ENCODE measurements at regions not wholly inside any gene's neighbourhood (a gene's known extent, or its start where the extent isn't known, plus 50 kb on each side); places are given as distances from the start of the nearest gene placed in this dataset.
"Not testable (repeated sequence)": the region's sequence is repeated elsewhere in the genome, so short reads cannot be mapped to it uniquely, and the experiment has no call there.

DNA sequence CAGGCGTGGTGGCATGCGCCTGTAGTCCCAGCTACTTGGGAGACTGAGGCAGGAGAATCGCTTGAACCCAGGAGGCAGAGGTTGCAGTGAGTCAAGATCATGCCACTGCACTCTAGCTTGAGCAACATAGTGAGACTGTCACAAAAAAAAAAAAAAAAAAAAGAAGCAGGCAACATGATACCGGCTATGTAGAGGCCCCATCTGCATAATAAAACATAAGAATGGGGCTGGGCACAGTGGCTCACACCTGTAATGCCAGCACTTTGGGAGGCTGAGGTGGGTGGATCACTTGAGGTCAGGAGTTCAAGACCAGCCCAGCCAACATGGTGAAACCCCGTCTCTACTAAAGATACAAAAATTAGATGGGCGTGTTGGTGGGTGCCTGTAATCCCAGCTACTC lies 304.7 kb downstream of the GJA1 start:
- H3K27me3 Mint-ChIP-seq; H3K36me3 Mint-ChIP-seq (ENCODE audit: low read depth); H3K4me3 Mint-ChIP-seq; H3K9me3 Mint-ChIP-seq; ATAC-seq (replicated peaks); H3K4me1 Mint-ChIP-seq; H3K27ac Mint-ChIP-seq: not testable (repeated sequence)

DNA sequence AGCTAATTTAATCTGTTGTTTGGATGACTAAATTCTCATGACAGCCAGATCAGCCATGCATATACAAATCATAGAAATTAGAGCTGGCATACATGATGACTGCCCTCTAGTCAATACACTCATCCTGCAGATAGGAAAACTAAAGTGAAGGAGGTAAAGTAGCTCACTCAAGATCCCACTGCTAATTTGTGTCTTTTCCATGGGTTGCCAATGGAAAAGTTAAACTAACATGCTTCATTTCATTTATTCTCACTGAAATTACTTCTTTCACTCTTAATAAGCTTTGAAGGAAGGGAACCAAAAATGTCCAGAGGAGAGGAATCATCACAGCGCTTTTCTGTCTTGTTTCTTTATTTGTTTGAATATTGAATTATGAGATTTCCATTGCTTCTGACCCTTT lies 308.2 kb downstream of the GJA1 start:
- no peak for ATAC-seq (replicated peaks)
- Mint-ChIP-seq H3K4me1 (no peaks in the 10 kb centered on the region), H3K4me3 (no peak overlapping the region), H3K9me3 (no peaks in the 10 kb centered on the region), H3K27ac (no peak overlapping the region), H3K27me3 (no peaks in the 10 kb centered on the region), H3K36me3 (ENCODE audit: low read depth) (no peaks in the 10 kb centered on the region)

DNA sequence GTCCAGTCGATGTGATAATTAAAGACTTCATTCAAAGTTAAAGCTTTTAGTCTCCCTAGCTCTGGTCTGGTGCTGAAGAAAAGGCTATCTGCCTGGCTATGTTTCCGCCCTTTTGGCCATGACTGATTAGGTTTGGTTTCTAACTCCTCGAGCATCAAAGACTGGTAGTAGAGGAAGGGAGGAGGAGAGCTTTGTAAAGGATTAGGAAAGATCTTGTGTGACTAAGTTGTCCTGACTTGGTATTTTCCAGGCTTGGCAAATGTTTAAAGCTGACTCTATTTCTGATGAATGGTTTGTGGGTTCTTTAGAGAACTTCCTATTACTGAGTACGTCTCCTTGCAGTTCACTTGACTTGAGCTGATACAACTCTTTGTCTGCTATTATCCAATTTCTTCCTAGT lies 312.9 kb downstream of the GJA1 start:
- no peak overlapping the region for H3K4me3 Mint-ChIP-seq
- no peaks in the 10 kb centered on the region for H3K9me3 Mint-ChIP-seq
- ATAC-seq (replicated peaks), result no peak
- H3K36me3 Mint-ChIP-seq (ENCODE audit: low read depth), result no peaks in the 10 kb centered on the region
- no peaks in the 10 kb centered on the region for H3K27me3 Mint-ChIP-seq
- no peaks in the 10 kb centered on the region for H3K4me1 Mint-ChIP-seq
- H3K27ac Mint-ChIP-seq, result no peak overlapping the region

DNA sequence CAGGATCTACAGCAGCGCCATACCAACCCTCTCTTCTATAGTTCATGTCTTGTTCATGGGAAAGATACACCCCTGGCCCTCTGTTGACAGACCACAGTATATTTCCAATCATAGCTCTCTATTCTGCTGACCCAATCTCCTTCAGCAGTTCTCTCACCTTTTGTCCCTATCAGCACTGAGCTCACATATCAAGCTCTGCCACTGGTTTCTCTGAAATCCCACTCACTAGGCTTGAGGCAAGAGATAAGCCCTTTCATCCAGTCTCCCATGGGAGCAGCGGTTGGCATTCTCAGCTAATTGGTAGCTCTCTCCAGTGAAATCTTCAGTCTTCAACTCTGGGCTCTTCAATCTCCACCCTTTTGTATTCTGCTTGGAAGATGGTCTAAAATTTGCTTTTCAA lies 313.4 kb downstream of the GJA1 start:
- H3K36me3 Mint-ChIP-seq (ENCODE audit: low read depth), result no peaks in the 10 kb centered on the region
- no peak for ATAC-seq (replicated peaks)
- H3K4me3 Mint-ChIP-seq, result no peak overlapping the region
- no peaks in the 10 kb centered on the region for H3K9me3 Mint-ChIP-seq
- no peak overlapping the region for H3K27ac Mint-ChIP-seq
- no peaks in the 10 kb centered on the region for H3K4me1 Mint-ChIP-seq
- no peaks in the 10 kb centered on the region for H3K27me3 Mint-ChIP-seq

DNA sequence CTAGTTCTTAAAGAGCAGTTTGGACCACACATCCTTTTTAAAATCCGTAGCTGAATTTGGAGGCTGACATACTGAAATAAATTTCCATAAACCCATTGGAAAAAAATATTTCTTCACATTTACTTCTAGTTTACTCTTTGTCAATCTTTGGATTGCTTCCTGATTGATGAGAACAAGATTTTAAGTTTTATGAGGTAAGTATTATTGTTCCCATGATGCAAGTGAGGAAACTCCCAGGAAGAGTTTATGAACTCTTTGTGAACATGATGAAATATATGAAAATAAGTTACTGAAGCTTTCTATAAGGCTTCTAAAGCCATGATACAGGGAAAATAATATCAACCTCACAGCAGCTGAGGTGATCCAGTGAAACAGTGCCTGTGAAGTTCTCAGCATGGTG lies 320.0 kb downstream of the GJA1 start:
- Mint-ChIP-seq H3K4me1 (no peaks in the 10 kb centered on the region), H3K36me3 (ENCODE audit: low read depth) (no peaks in the 10 kb centered on the region), H3K27me3 (no peaks in the 10 kb centered on the region), H3K9me3 (no peaks in the 10 kb centered on the region), H3K4me3 (no peak overlapping the region), H3K27ac (no peak overlapping the region)
- ATAC-seq (replicated peaks), result no peak

DNA sequence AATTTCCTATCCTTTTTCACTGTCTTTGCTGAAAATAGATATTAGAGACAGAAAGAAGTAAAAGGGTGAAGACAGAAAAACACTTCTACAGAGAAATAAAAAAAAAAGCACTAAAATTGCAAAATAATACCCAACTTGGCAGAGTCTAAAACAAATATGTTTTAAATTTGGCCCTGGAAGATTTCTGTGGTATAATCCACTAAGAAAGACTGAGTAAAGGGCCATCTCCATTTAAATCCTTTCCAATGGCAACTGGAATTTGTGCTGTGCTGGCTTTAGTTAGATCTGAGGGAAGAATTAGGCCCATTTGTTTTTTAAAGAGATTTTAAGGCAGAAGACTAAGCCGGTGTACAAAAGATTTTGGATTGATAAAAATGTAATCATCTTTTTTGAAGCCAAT lies 321.2 kb downstream of the GJA1 start:
- Mint-ChIP-seq H3K36me3 (ENCODE audit: low read depth) (no peaks in the 10 kb centered on the region), H3K4me1 (no peaks in the 10 kb centered on the region), H3K4me3 (no peak overlapping the region), H3K9me3 (peaks cover 2% of the 10 kb centered on the region), H3K27ac (no peak overlapping the region), H3K27me3 (no peaks in the 10 kb centered on the region)
- no peak for ATAC-seq (replicated peaks)

DNA sequence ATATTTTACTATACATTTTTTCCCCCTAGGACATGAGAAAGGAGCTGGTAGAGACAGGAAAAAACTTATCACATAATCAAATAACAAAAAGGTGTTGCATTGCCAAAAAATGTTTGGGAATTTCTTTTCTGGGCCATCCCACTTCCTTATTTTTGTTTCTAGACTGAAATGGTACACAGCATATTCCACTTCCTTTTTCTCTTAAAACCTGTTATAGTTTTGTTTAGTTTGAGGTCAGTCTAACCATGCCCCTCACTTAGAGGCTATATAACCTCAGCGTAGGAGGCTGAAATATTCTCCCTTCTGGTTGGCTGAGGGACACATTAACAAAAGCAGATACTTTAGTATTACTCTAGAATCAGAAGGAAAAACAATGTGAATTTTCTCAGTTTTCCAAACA lies 323.9 kb downstream of the GJA1 start:
- Mint-ChIP-seq H3K4me1 (no peaks in the 10 kb centered on the region), H3K4me3 (no peak overlapping the region), H3K27ac (no peak overlapping the region), H3K9me3 (peaks cover 5% of the 10 kb centered on the region), H3K27me3 (no peaks in the 10 kb centered on the region), H3K36me3 (ENCODE audit: low read depth) (no peaks in the 10 kb centered on the region)
- ATAC-seq (replicated peaks), result no peak

DNA sequence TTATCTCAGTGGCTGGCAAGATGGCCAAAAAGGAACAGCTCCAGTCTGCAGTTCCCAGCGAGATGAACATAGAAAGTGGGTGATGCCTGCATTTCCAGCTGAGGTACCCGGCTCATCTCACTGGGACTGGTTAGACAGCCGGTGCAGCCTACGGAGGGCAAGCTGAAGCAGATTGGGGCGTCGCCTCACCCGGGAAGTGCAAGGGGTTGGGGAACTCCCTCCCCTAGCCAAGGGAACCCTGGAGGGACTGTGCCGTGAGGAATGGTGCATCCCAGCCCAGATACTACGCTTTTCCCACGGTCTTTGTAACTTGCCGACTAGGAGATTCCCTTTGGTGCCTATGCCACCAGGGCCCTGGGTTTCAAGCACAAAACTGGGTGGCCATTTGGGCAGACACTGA lies 324.7 kb downstream of the GJA1 start:
- H3K27ac Mint-ChIP-seq, result no peak overlapping the region
- H3K27me3 Mint-ChIP-seq, result no peaks in the 10 kb centered on the region
- H3K9me3 Mint-ChIP-seq, result peaks cover 10% of the 10 kb centered on the region
- no peaks in the 10 kb centered on the region for H3K4me1 Mint-ChIP-seq
- H3K36me3 Mint-ChIP-seq (ENCODE audit: low read depth), result no peaks in the 10 kb centered on the region
- no peak overlapping the region for H3K4me3 Mint-ChIP-seq
- ATAC-seq (replicated peaks), result no peak

DNA sequence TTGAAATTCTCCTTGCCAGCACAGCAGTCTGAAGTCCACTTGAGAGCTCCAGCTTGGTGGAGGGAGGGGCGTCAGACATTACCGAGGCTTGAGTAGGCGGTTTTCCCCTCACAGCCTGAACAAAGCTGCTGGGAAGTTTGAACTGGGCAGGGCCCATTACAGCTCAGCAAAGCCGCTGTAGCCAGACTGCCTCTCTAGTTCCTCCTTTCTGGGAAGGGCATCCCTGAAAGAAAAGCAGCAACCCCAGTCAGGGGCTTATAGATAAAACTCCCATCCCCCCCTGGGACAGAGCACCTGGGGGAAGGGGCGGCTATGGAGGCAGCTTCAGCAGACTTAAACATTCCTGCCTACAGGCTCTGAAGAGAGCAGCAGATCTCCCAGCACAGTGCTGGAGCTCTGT lies 325.3 kb downstream of the GJA1 start:
- H3K27ac Mint-ChIP-seq, result no peak overlapping the region
- H3K4me1 Mint-ChIP-seq, result no peaks in the 10 kb centered on the region
- peaks cover 10% of the 10 kb centered on the region for H3K9me3 Mint-ChIP-seq
- no peak for ATAC-seq (replicated peaks)
- no peaks in the 10 kb centered on the region for H3K36me3 Mint-ChIP-seq (ENCODE audit: low read depth)
- H3K4me3 Mint-ChIP-seq, result no peak overlapping the region
- no peaks in the 10 kb centered on the region for H3K27me3 Mint-ChIP-seq

DNA sequence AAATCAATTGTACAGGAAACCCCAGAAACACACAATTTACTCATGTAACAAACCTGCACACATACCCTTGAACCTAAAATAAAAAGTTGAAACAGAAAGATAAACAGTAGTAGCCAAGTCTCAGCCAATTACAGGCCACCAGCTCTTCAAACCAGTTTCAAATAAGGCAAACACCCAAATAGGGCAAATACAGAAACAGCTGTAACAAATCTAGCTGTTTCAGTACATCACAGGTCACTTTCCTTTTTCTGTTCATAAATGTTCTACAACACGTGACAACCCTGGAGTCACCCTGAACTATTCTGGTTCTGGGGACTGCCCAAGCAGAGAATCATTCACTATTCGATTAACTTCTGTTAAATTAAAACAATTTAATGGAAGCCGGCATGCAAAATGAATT lies 329.0 kb downstream of the GJA1 start:
- H3K4me1 Mint-ChIP-seq, result no peaks in the 10 kb centered on the region
- H3K36me3 Mint-ChIP-seq (ENCODE audit: low read depth), result no peaks in the 10 kb centered on the region
- no peak for ATAC-seq (replicated peaks)
- H3K9me3 Mint-ChIP-seq, result peaks cover 10% of the 10 kb centered on the region
- H3K4me3 Mint-ChIP-seq, result no peak overlapping the region
- no peak overlapping the region for H3K27ac Mint-ChIP-seq
- H3K27me3 Mint-ChIP-seq, result no peaks in the 10 kb centered on the region

DNA sequence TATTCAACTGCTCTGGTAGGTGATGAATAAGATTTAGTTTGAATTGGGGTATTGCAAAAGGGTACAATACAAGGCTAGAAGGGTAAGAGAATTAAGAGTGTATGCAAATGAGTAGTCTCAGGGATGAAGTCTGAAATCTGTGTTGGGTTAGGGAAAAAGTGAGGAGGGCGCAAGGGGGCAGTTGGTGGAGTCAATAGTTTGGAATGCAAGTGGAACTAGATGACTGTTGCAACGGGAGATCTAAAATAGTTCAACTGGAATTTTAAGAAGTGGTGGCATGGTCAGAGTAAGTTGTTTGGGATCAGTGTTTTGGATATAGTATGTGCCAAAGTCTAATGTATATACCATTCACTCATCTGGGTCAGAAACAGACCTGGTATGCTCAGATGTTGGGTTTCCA lies 329.6 kb downstream of the GJA1 start:
- ATAC-seq (replicated peaks), result no peak
- Mint-ChIP-seq H3K36me3 (ENCODE audit: low read depth) (no peaks in the 10 kb centered on the region), H3K4me3 (no peak overlapping the region), H3K27me3 (no peaks in the 10 kb centered on the region), H3K4me1 (no peaks in the 10 kb centered on the region), H3K27ac (no peak overlapping the region), H3K9me3 (peaks cover 10% of the 10 kb centered on the region)

DNA sequence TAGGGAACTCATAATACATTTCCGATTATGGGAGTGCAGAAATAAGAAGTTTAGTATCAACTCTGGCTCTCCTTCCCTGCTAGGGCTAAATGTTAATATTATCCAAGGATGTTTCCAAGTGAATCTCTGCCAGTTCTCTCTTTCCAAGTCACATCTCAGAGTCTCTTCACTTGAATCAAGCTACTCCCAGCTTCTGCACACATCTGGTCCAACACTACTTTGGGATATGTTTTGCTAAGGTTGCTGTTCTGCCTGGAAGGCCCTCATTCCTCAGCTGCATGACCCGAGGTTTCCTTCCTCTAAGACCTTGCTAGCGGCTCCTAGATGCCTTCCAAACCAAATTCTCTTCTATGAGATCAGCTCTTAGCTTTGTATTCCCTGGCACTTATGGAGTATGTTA lies 331.8 kb downstream of the GJA1 start:
- Mint-ChIP-seq H3K4me3 (no peak overlapping the region), H3K27ac (no peak overlapping the region), H3K27me3 (no peaks in the 10 kb centered on the region), H3K9me3 (peaks cover 5% of the 10 kb centered on the region), H3K4me1 (no peaks in the 10 kb centered on the region), H3K36me3 (ENCODE audit: low read depth) (no peaks in the 10 kb centered on the region)
- ATAC-seq (replicated peaks), result no peak

DNA sequence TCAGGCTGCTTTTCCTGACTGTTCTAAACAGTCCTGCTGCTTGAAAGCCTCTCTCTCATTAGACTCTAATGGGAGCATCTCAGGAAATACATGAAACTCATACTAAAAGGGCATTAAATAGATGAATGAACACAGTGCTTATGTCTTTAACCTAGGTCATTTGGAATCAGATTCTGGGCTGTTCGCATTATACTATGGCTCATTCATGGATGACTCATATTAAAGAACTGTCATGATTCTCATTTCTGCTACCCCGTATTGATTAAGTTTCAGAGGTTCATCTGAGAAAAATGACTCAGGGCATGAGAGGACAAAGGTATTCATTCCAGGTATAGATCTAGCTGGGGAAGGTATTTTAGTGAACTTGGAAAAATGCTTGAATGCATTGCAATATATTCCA lies 335.5 kb downstream of the GJA1 start:
- Mint-ChIP-seq H3K27ac (no peak overlapping the region), H3K36me3 (ENCODE audit: low read depth) (no peaks in the 10 kb centered on the region), H3K4me3 (no peak overlapping the region), H3K27me3 (no peaks in the 10 kb centered on the region), H3K4me1 (no peaks in the 10 kb centered on the region), H3K9me3 (no peaks in the 10 kb centered on the region)
- peak; percentile 77 for ATAC-seq (replicated peaks)

DNA sequence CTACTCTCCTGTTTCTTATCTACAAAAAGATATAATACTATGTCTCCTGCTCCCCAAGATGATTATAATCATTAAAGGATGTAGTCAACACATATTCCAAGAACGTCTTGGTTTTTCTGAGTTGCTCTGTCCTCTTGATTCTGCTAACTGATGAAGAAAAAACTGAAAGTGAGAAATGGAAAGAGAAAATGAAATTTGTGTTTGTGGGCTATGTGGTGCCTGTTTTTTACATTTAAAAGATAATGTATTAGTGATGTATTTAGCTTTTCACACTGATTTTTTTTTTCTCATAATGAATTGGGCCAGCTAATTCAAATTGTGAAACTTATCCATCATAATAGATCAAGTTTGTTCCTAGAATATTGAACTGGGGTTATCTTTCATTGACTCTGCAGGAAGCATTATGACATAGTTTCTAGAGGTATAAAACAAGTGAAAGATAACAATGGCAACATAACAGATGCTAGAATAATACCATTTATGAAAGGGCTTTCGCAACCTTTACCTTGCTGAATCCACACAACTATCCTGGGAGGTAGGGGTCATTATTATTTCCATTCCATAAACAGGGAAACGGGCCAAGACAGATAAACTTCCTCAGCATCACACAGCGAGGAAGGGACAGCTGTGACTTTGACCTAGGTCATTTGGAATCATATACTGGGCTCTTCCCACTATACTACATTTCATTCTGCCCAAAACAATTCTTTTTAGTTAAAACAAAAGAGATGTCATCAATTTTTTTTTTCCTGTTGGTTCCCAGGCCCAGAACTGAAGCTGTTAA lies 336.7 kb downstream of the GJA1 start:
- peak; percentile 39 for ATAC-seq (replicated peaks)
- no peak overlapping the region for H3K27ac Mint-ChIP-seq

DNA sequence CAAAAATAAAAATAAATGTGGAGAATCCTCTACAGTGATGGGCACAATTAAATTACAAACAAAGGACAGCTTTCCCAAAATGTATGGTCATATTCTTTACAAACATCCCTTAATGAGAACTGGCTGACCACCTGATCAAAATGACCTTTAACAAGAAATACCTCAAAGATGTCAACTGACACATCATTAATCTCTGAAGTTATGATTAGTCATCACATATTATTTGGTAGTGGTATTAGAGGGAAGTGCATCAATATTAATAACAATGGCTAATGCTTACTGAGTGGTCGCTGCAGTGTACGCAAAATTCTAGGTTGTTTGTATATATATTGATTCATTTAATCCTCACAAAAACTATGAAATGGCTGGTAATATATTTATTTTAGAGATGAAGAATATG lies 340.6 kb downstream of the GJA1 start:
- Mint-ChIP-seq H3K9me3 (no peaks in the 10 kb centered on the region), H3K4me1 (no peaks in the 10 kb centered on the region), H3K4me3 (no peak overlapping the region), H3K36me3 (ENCODE audit: low read depth) (no peaks in the 10 kb centered on the region), H3K27ac (no peak overlapping the region), H3K27me3 (no peaks in the 10 kb centered on the region)
- no peak for ATAC-seq (replicated peaks)

More for the DNA sequence above, 336.7 kb downstream of the GJA1 start:
- Mint-ChIP-seq H3K4me1 (no peaks in the 10 kb centered on the region), H3K9me3 (no peaks in the 10 kb centered on the region), H3K36me3 (ENCODE audit: low read depth) (no peaks in the 10 kb centered on the region), H3K27me3 (no peaks in the 10 kb centered on the region), H3K4me3 (no peak overlapping the region)

Measured in activated T-helper 17 cell treated with anti-CD3 and anti-CD28 coated beads, Interleukin-2, amount 50 U/mL, for 72 hours (primary cell).